RWPE2 (cell line): ENCODE measurements at regions not wholly inside any gene's neighbourhood (a gene's known extent, or its start where the extent isn't known, plus 50 kb on each side); places are given as distances from the start of the nearest gene placed in this dataset.

ENCODE experiments used
- ATAC-seq: fragments of 200-7000 bp; cut with Tn5 transposase; 3 replicates; pipeline ENCODE4 v1.9.1; 2021; ENCODE audit warnings: low read depth
- DNase-seq: peaks from one replicate; pipeline ENCODE4 v3.0.0-alpha.2; 2020; ENCODE audit warnings: low spot score
- H3K27ac ChIP-seq: fragments of 450-650 bp; 2 replicates; pipeline ENCODE4 v1.5.1; 2017; ENCODE audit warnings: mild to moderate bottlenecking; ENCODE audit not compliant: poor library complexity, severe bottlenecking
- H3K27me3 ChIP-seq: fragments of 250-450 bp; sonication (Bioruptor Pico); 2 replicates; pipeline ENCODE4 v1.5.1; 2021; ENCODE audit warnings: mild to moderate bottlenecking, moderate library complexity; ENCODE audit not compliant: insufficient read depth, poor library complexity, severe bottlenecking
- H3K36me3 ChIP-seq: fragments of 250-450 bp; sonication (Bioruptor Pico); 2 replicates; pipeline ENCODE4 v1.5.1; 2020; ENCODE audit warnings: low read depth, mild to moderate bottlenecking, moderate library complexity
- H3K4me1 ChIP-seq: fragments of 250-450 bp; sonication (Bioruptor Pico); 2 replicates; pipeline ENCODE4 v1.5.1; 2021; ENCODE audit warnings: mild to moderate bottlenecking, moderate library complexity; ENCODE audit not compliant: insufficient read depth, poor library complexity, severe bottlenecking
- H3K4me3 ChIP-seq: fragments of 250-450 bp; sonication (Bioruptor Pico); 2 replicates; pipeline ENCODE4 v1.5.1; 2021; ENCODE audit warnings: mild to moderate bottlenecking, moderate library complexity; ENCODE audit not compliant: severe bottlenecking
- H3K9me3 ChIP-seq: fragments of 250-450 bp; sonication (Bioruptor Pico); 2 replicates; pipeline ENCODE4 v1.5.1; 2021; ENCODE audit warnings: mild to moderate bottlenecking, moderate library complexity; ENCODE audit not compliant: severe bottlenecking
- CTCF ChIP-seq: fragments of 450-650 bp; IDR thresholded peaks from one replicate; pipeline ENCODE4 v1.5.1; 2017; ENCODE audit warnings: mild to moderate bottlenecking, moderate library complexity; ENCODE audit not compliant: poor library complexity, severe bottlenecking

- no peak for TF ChIP-seq CTCF
- H3K4me1 ChIP-seq: no peaks in the 10 kb centered on the region
- no peak overlapping the region for H3K27ac ChIP-seq
- no peaks in the 10 kb centered on the region for H3K9me3 ChIP-seq
- no peaks in the 10 kb centered on the region for H3K27me3 ChIP-seq
- DNase-seq (no peak), ATAC-seq (no peak)
- no peak overlapping the region for H3K4me3 ChIP-seq
- H3K36me3 ChIP-seq: no peaks in the 10 kb centered on the region
Observed at GRCh38 chr16:55248058-55248457, 75.9 kb upstream of the IRX6 start.

- Histone ChIP-seq H3K4me1 (no peaks in the 10 kb centered on the region), H3K36me3 (no peaks in the 10 kb centered on the region), H3K27me3 (no peaks in the 10 kb centered on the region), H3K4me3 (no peak overlapping the region), H3K9me3 (no peaks in the 10 kb centered on the region), H3K27ac (no peak overlapping the region)
- no peak for DNase-seq
- TF ChIP-seq CTCF: no peak
- no peak for ATAC-seq
Observed at GRCh38 chr16:55248494-55248893, 75.5 kb upstream of the IRX6 start.

DNA sequence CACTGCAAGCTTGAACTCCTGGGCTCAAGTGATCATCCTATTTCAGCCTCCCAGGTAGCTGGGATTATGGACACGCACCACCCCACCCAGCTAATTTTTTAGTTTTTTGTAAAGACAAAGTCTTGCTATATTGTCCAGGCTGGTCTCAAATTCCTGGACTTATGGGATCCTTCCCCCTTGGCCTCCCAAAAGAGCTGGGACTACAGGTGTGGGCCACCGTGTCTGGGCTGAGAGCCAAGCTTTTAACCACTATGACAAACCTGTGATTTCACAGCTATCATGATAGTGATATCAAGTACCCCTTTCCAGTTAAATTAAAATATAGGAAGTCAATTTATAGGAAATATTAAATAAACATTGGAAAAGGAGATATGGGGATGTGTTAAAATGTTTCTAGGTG lies 74.6 kb upstream of the IRX6 start:
- DNase-seq (no peak), ATAC-seq (no peak)
- no peak overlapping the region for H3K4me3 ChIP-seq
- H3K9me3 ChIP-seq: no peaks in the 10 kb centered on the region
- H3K36me3 ChIP-seq: no peaks in the 10 kb centered on the region
- no peaks in the 10 kb centered on the region for H3K4me1 ChIP-seq
- no peaks in the 10 kb centered on the region for H3K27me3 ChIP-seq
- H3K27ac ChIP-seq: no peak overlapping the region
- no peak for TF ChIP-seq CTCF

- H3K4me3 ChIP-seq: no peak overlapping the region
- H3K9me3 ChIP-seq: no peaks in the 10 kb centered on the region
- no peak overlapping the region for H3K27ac ChIP-seq
- no peaks in the 10 kb centered on the region for H3K36me3 ChIP-seq
- H3K4me1 ChIP-seq: no peaks in the 10 kb centered on the region
- no peaks in the 10 kb centered on the region for H3K27me3 ChIP-seq
- no peak for TF ChIP-seq CTCF
- DNase-seq (no peak), ATAC-seq (no peak)
Observed at GRCh38 chr16:55249936-55250335, 74.1 kb upstream of the IRX6 start.

GRCh38 chr16:55250701-55251100 lies 73.3 kb upstream of the IRX6 start:
- no peak overlapping the region for H3K4me3 ChIP-seq
- ATAC-seq (no peak), DNase-seq (no peak)
- no peak overlapping the region for H3K27ac ChIP-seq
- H3K4me1 ChIP-seq: no peaks in the 10 kb centered on the region
- H3K27me3 ChIP-seq: no peaks in the 10 kb centered on the region
- TF ChIP-seq CTCF: no peak
- H3K36me3 ChIP-seq: no peaks in the 10 kb centered on the region
- H3K9me3 ChIP-seq: no peaks in the 10 kb centered on the region
